Peyer's patch (tissue), 4 donors: ENCODE measurements at regions not wholly inside any gene's neighbourhood (a gene's known extent, or its start where the extent isn't known, plus 50 kb on each side); places are given as distances from the start of the nearest gene placed in this dataset.

ENCODE experiments used
- DNase-seq, 3 donors: peaks; one replicate each; pipeline ENCODE4 v3.0.0-alpha.2; 2017 to 2019
- H3K27ac ChIP-seq, 4 donors: fragments of 200-600 bp; sonication (generic); one replicate each; pipeline ENCODE4 v1.5.1; 2016 to 2019
- H3K27me3 ChIP-seq, 2 donors: fragments of 200-600 bp; sonication (generic); one replicate each; pipeline ENCODE4 v1.5.1; 2019
- H3K36me3 ChIP-seq, 3 donors: fragments of 200-600 bp; sonication (generic); one replicate each; pipeline ENCODE4 v1.5.1; 2016 to 2019
- H3K4me1 ChIP-seq, 4 donors: fragments of 200-600 bp; sonication (generic); one replicate each; pipeline ENCODE4 v1.5.1; 2016 to 2019
- H3K4me3 ChIP-seq, 4 donors: fragments of 200-600 bp; sonication (generic); 1 replicate in 3 of 4; 2 replicates in 1 of 4; pipeline ENCODE4 v1.5.1; 2016 to 2019; ENCODE audit warnings: mild to moderate bottlenecking in 1 of 4
- H3K9me3 ChIP-seq, 4 donors: fragments of 200-600 bp; sonication (generic); one replicate each; pipeline ENCODE4 v1.5.1; 2016 to 2019; ENCODE audit warnings: mild to moderate bottlenecking in 1 of 4
- POLR2A ChIP-seq, 2 donors: fragments of 450-650 bp; IDR thresholded peaks; one replicate each; pipeline ENCODE4 v1.5.1; 2017; ENCODE audit warnings: antibody characterized with exemption in 2 of 2, mild to moderate bottlenecking in 2 of 2, moderate library complexity in 2 of 2
- TF ChIP-seq, protein P1 (sequence below), 6 experiments: fragments of 450-650 bp in 4 of 6; fragments of 200-600 bp in 2 of 6; sonication (generic) in 1 of 6; IDR thresholded peaks; one replicate each; pipeline ENCODE4 v1.5.1; 2017 to 2019; ENCODE audit warnings: antibody characterized with exemption in 6 of 6, mild to moderate bottlenecking in 3 of 6, moderate library complexity in 1 of 6

DNA sequence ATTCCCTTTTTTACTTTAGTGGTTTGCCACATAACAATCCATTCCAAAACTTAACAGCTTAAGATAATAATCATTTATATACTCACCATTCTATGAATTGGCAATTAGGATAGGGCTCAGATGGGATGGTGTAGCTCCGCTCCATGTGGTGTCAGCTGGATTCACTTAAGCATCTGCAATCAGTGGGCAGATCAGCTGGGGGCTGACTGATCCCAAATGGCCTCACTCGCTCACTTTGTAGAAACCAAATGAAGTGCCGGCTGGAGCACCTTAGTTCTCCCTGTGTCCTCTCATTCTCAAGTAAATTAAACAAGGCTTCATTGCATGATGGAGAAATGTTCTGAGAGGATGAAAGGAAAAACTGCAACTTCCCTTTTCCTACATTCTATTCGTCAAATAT is 161.4 kb downstream of the WT1 start:
- Histone ChIP-seq H3K27me3 (no peaks in the 10 kb centered on the region), H3K4me1 (no peaks in the 10 kb centered on the region), H3K36me3 (no peaks in the 10 kb centered on the region), H3K9me3 (no peaks in the 10 kb centered on the region), H3K4me3 (no peak overlapping the region), H3K27ac (no peak overlapping the region)
- no peak for TF ChIP-seq POLR2A (IDR thresholded peaks at IDR 0.05)
- TF ChIP-seq, protein P1, sequence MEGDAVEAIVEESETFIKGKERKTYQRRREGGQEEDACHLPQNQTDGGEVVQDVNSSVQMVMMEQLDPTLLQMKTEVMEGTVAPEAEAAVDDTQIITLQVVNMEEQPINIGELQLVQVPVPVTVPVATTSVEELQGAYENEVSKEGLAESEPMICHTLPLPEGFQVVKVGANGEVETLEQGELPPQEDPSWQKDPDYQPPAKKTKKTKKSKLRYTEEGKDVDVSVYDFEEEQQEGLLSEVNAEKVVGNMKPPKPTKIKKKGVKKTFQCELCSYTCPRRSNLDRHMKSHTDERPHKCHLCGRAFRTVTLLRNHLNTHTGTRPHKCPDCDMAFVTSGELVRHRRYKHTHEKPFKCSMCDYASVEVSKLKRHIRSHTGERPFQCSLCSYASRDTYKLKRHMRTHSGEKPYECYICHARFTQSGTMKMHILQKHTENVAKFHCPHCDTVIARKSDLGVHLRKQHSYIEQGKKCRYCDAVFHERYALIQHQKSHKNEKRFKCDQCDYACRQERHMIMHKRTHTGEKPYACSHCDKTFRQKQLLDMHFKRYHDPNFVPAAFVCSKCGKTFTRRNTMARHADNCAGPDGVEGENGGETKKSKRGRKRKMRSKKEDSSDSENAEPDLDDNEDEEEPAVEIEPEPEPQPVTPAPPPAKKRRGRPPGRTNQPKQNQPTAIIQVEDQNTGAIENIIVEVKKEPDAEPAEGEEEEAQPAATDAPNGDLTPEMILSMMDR (IDR thresholded peaks at IDR 0.05) = no peak
- DNase-seq = no peak

GRCh38 chr11:32279672-32280071 is 155.7 kb downstream of the WT1 start:
- no peak for DNase-seq
- TF ChIP-seq POLR2A (IDR thresholded peaks at IDR 0.05) = no peak
- TF ChIP-seq, protein P1 (IDR thresholded peaks at IDR 0.05) = no peak
- Histone ChIP-seq H3K4me3 (no peak overlapping the region), H3K9me3 (peaks cover 0 to 4% (median 0%) of the 10 kb centered on the region in 4 donors), H3K36me3 (no peaks in the 10 kb centered on the region), H3K4me1 (no peaks in the 10 kb centered on the region), H3K27me3 (no peaks in the 10 kb centered on the region), H3K27ac (no peak overlapping the region)

DNA sequence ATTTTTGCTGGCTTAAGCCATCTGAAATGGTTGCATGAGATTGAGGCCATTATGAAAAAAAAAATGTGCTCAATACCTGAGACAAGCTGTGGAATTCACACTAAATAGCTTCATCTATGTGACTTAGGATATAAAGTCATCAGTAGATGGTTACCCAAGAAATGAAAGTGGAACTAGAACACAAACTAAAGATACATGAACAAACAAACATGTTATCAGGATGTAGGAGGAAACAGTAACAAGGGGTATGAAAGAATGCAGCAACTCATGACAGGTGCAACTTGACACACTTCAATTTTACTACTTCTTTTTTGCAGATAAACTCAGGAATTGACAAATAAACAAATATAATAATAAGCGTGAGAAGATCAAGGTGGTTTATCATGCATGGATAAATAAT is 155.0 kb downstream of the WT1 start:
- DNase-seq = no peak
- Histone ChIP-seq H3K27me3 (no peaks in the 10 kb centered on the region), H3K9me3 (peaks cover 0 to 4% (median 0%) of the 10 kb centered on the region in 4 donors), H3K36me3 (no peaks in the 10 kb centered on the region), H3K4me3 (no peak overlapping the region), H3K27ac (no peak overlapping the region), H3K4me1 (no peaks in the 10 kb centered on the region)
- TF ChIP-seq, protein P1 (IDR thresholded peaks at IDR 0.05) = no peak
- no peak for TF ChIP-seq POLR2A (IDR thresholded peaks at IDR 0.05)

GRCh38 chr11:32288276-32288675 is 147.1 kb downstream of the WT1 start:
- H3K4me3 ChIP-seq = no peak overlapping the region
- no peak for TF ChIP-seq POLR2A (IDR thresholded peaks at IDR 0.05)
- TF ChIP-seq, protein P1 (IDR thresholded peaks at IDR 0.05) = no peak
- H3K27me3 ChIP-seq = no peaks in the 10 kb centered on the region
- no peak for DNase-seq
- peaks cover 0 to under 1% (median 0%) of the 10 kb centered on the region in 4 donors for H3K9me3 ChIP-seq
- no peak overlapping the region for H3K27ac ChIP-seq
- no peaks in the 10 kb centered on the region for H3K36me3 ChIP-seq
- no peaks in the 10 kb centered on the region for H3K4me1 ChIP-seq

DNA sequence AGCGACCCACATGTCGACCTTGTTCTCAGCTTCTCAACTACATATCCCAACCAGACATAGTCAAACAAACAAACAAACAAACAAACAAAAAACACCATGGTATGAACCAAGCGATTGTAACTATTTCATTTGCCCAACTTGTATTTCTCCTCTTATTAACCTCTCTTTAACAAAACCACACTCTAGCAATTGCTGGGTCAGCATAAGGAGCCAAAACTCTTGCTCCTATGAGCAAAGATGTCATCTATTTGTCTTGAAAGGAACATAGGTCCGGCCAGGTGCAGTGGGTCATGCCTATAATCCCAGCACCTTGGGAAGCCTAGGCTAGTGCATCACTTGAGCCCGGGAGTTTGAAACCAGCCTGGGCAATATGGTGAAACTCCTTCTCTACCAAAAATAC is 145.6 kb downstream of the WT1 start:
- Histone ChIP-seq H3K27ac (no peak overlapping the region), H3K4me3 (no peak overlapping the region), H3K27me3 (no peaks in the 10 kb centered on the region), H3K36me3 (no peaks in the 10 kb centered on the region), H3K4me1 (no peaks in the 10 kb centered on the region), H3K9me3 (no peaks in the 10 kb centered on the region)
- no peak for TF ChIP-seq POLR2A (IDR thresholded peaks at IDR 0.05)
- TF ChIP-seq, protein P1 (IDR thresholded peaks at IDR 0.05) = no peak
- no peak for DNase-seq

DNA sequence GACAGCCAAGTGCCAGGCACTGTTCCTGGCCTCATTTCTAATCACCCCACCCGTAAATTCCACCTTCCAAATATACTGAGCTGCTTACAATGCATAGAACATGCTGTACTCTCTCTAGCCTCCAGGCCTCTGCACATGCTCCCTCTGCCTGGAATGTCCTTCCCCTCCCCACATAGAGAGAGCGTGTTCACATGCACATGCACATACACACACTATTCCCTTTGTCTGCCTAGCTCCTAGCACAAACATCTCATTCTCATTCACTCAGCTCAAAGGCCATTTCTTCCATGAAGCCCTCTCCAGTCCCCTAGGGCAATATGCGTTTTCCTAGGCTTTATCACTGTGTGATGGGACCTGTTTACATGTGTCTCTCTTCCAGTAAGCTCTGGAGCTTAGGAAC is 144.6 kb downstream of the WT1 start:
- no peak for TF ChIP-seq POLR2A (IDR thresholded peaks at IDR 0.05)
- TF ChIP-seq, protein P1 (IDR thresholded peaks at IDR 0.05) = no peak
- H3K9me3 ChIP-seq = no peaks in the 10 kb centered on the region
- no peaks in the 10 kb centered on the region for H3K36me3 ChIP-seq
- no peaks in the 10 kb centered on the region for H3K4me1 ChIP-seq
- no peaks in the 10 kb centered on the region for H3K27me3 ChIP-seq
- no peak overlapping the region for H3K27ac ChIP-seq
- H3K4me3 ChIP-seq = no peak overlapping the region
- DNase-seq = no peak
